Inferior parietal cortex (tissue), 1 donor: ENCODE measurements at regions not wholly inside any gene's neighbourhood (a gene's known extent, or its start where the extent isn't known, plus 50 kb on each side); places are given as distances from the start of the nearest gene placed in this dataset.
"Not testable (repeated sequence)": the region's sequence is repeated elsewhere in the genome, so short reads cannot be mapped to it uniquely, and the experiment has no call there.

ENCODE experiments used
- DNase-seq: peaks from one replicate; pipeline ENCODE4 v3.0.0-alpha.2; 2016; ENCODE audit errors: extremely low spot score

GRCh38 chr2:150371044-150371818 is 116.2 kb downstream of the RND3 start:
- DNase-seq: no peak

- no peak for DNase-seq
Observed at GRCh38 chr2:150370561-150370960, 116.9 kb downstream of the RND3 start.

- DNase-seq: no peak
Observed at GRCh38 chr2:150369862-150370261, 117.6 kb downstream of the RND3 start.

GRCh38 chr2:150358468-150358807 is 129.0 kb downstream of the RND3 start:
- DNase-seq: no peak

GRCh38 chr2:150357770-150358467 is 129.5 kb downstream of the RND3 start:
- no peak for DNase-seq

- no peak for DNase-seq
Observed at GRCh38 chr2:150355440-150355839, 132.0 kb downstream of the RND3 start.

GRCh38 chr2:150353376-150353775 is 134.1 kb downstream of the RND3 start:
- no peak for DNase-seq

GRCh38 chr2:150351922-150352321 is 135.5 kb downstream of the RND3 start:
- DNase-seq: no peak

GRCh38 chr2:150350500-150350899 is 137.0 kb downstream of the RND3 start:
- DNase-seq: no peak

GRCh38 chr2:150346806-150347205 is 140.7 kb downstream of the RND3 start:
- DNase-seq: no peak

GRCh38 chr2:150341982-150342680 is 145.3 kb downstream of the RND3 start:
- DNase-seq: no peak

- DNase-seq: peak; percentile 17
Observed at GRCh38 chr2:150339951-150340350, 147.5 kb downstream of the RND3 start.

- DNase-seq: no peak
Observed at GRCh38 chr2:150339282-150339681, 148.2 kb downstream of the RND3 start.

- DNase-seq: no peak
Observed at GRCh38 chr2:150335596-150335995, 151.9 kb downstream of the RND3 start.

- no peak for DNase-seq
Observed at GRCh38 chr2:150332383-150332782, 155.1 kb downstream of the RND3 start.

- peak; percentile 20 for DNase-seq
Observed at GRCh38 chr2:150327564-150328489, 159.6 kb downstream of the RND3 start.

- DNase-seq: no peak
Observed at GRCh38 chr2:150325656-150326314, 161.7 kb downstream of the RND3 start.

GRCh38 chr2:150323071-150323470 is 164.4 kb downstream of the RND3 start:
- DNase-seq: not testable (repeated sequence)

- no peak for DNase-seq
Observed at GRCh38 chr2:150320608-150321007, 166.9 kb downstream of the RND3 start.

GRCh38 chr2:150319658-150320555 is 167.6 kb downstream of the RND3 start:
- DNase-seq: no peak
